Retinal pigment epithelial cell (primary cell): ENCODE measurements at regions not wholly inside any gene's neighbourhood (a gene's known extent, or its start where the extent isn't known, plus 50 kb on each side); places are given as distances from the start of the nearest gene placed in this dataset.

Experiments used
- DNase-seq: peaks from one replicate; pipeline ENCODE4 v3.0.0-alpha.2; 2010; ENCODE audit warnings: low read depth
- H3K4me3 ChIP-seq: 2 replicates; pipeline ENCODE4 v1.5.1; 2011; ENCODE audit warnings: mild to moderate bottlenecking, low read length, control low read depth, moderate library complexity
- CTCF ChIP-seq: conservative IDR thresholded peaks from 2 replicates; pipeline ENCODE4 v1.5.1; 2011; ENCODE audit warnings: low read depth, low read length, control low read depth, inconsistent platforms

- H3K4me3 ChIP-seq, result no peak overlapping the region
- TF ChIP-seq CTCF, result no peak
- no peak for DNase-seq
Measured at GRCh38 chr18:78918707-78919106, 60.9 kb upstream of the SALL3 start.

GRCh38 chr18:78919956-78920355 lies 59.7 kb upstream of the SALL3 start:
- no peak for TF ChIP-seq CTCF
- no peak overlapping the region for H3K4me3 ChIP-seq
- no peak for DNase-seq

- TF ChIP-seq CTCF, result no peak
- no peak overlapping the region for H3K4me3 ChIP-seq
- DNase-seq, result no peak
Measured at GRCh38 chr18:78920456-78921138, 59.0 kb upstream of the SALL3 start.

- TF ChIP-seq CTCF, result no peak
- no peak for DNase-seq
Measured at GRCh38 chr18:78922856-78923255, 56.8 kb upstream of the SALL3 start.

GRCh38 chr18:78924301-78924700 lies 55.3 kb upstream of the SALL3 start:
- DNase-seq, result no peak
- TF ChIP-seq CTCF, result no peak
- no peak overlapping the region for H3K4me3 ChIP-seq

More at GRCh38 chr18:78922856-78923255, 56.8 kb upstream of the SALL3 start:
- no peak overlapping the region for H3K4me3 ChIP-seq

GRCh38 chr18:78924786-78925540 lies 54.7 kb upstream of the SALL3 start:
- TF ChIP-seq CTCF, result no peak
- no peak for DNase-seq
- no peak overlapping the region for H3K4me3 ChIP-seq

- DNase-seq, result no peak
- H3K4me3 ChIP-seq, result no peak overlapping the region
- TF ChIP-seq CTCF, result no peak
Measured at GRCh38 chr18:78925557-78926242, 53.9 kb upstream of the SALL3 start.
